ENCODE measurements at regions not wholly inside any gene's neighbourhood (a gene's known extent, or its start where the extent isn't known, plus 50 kb on each side); places are given as distances from the start of the nearest gene placed in this dataset.

GRCh38 chr18:25454730-25455129 is 102.8 kb upstream of the ZNF521 start:
- H3K27ac ChIP-seq (ENCODE audit: low read length in 2 of 2): no peak overlapping the region
- TF ChIP-seq, protein P1, sequence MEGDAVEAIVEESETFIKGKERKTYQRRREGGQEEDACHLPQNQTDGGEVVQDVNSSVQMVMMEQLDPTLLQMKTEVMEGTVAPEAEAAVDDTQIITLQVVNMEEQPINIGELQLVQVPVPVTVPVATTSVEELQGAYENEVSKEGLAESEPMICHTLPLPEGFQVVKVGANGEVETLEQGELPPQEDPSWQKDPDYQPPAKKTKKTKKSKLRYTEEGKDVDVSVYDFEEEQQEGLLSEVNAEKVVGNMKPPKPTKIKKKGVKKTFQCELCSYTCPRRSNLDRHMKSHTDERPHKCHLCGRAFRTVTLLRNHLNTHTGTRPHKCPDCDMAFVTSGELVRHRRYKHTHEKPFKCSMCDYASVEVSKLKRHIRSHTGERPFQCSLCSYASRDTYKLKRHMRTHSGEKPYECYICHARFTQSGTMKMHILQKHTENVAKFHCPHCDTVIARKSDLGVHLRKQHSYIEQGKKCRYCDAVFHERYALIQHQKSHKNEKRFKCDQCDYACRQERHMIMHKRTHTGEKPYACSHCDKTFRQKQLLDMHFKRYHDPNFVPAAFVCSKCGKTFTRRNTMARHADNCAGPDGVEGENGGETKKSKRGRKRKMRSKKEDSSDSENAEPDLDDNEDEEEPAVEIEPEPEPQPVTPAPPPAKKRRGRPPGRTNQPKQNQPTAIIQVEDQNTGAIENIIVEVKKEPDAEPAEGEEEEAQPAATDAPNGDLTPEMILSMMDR (IDR thresholded peaks at IDR 0.05): no peak
- no peak for TF ChIP-seq EZH2 (IDR thresholded peaks at IDR 0.05; ENCODE audit: borderline replicate concordance, insufficient read depth, low read depth, low read length, poor library complexity, severe bottlenecking)
- H3K4me1 ChIP-seq (ENCODE audit: control insufficient read depth in 2 of 2, insufficient read depth in 2 of 2, low read length in 2 of 2): no peaks in the 10 kb centered on the region
- no peaks in the 10 kb centered on the region for H3K36me3 ChIP-seq (replicated peaks in 1 of 2; ENCODE audit: control extremely low read depth in 1 of 2, control insufficient read depth in 1 of 2, extremely low read depth in 1 of 2, insufficient read depth in 2 of 2, low read length in 1 of 2)
- H3K27me3 ChIP-seq (replicated peaks in 1 of 4; ENCODE audit: control extremely low read depth in 1 of 4, control insufficient read depth in 3 of 4, insufficient read depth in 4 of 4, low read length in 3 of 4): no peaks in the 10 kb centered on the region
- ATAC-seq (ENCODE audit: low read depth): no peak
- Mint-ChIP-seq H3K4me1 (no peaks in the 10 kb centered on the region), H3K4me3 (no peak overlapping the region), H3K9me3 (ENCODE audit: insufficient read depth) (peaks cover 4% of the 10 kb centered on the region), H3K27ac (no peak overlapping the region), H3K27me3 (no peaks in the 10 kb centered on the region)
- H2AFZ ChIP-seq (ENCODE audit: insufficient read depth, low read depth, low read length, poor library complexity, severe bottlenecking): no peak overlapping the region
- intact Hi-C loops (cut with micrococcal nuclease): no loop called here
- ChIA-PET POLR2A (no interaction called here), CTCF (no interaction called here)
- 90% methylated on average over 2 of the region's 3 CpGs for WGBS (ENCODE audit: insufficient coverage)
- no peak overlapping the region for H3K4me3 ChIP-seq (ENCODE audit: control extremely low read depth in 1 of 5, extremely low read depth in 1 of 5, insufficient read depth in 1 of 5, low read depth in 2 of 5, low read length in 4 of 5)
- no peaks in the 10 kb centered on the region for H3K79me2 ChIP-seq (ENCODE audit: control insufficient read depth, insufficient read depth, low read length)
- H3K4me2 ChIP-seq (replicated peaks; ENCODE audit: low read depth, low read length, poor library complexity, severe bottlenecking): no peak overlapping the region
- H3K9me3 ChIP-seq (ENCODE audit: control extremely low read depth in 1 of 3, control insufficient read depth in 2 of 3, insufficient read depth in 1 of 3, low read length in 2 of 3): no peaks in the 10 kb centered on the region
- H4K20me1 ChIP-seq (ENCODE audit: control insufficient read depth, insufficient read depth, low read length, poor library complexity, severe bottlenecking): no peaks in the 10 kb centered on the region
- no peak for DNase-seq
- no peak overlapping the region for H3K9ac ChIP-seq (ENCODE audit: low read length)

GRCh38 chr18:25454270-25454659 is 102.3 kb upstream of the ZNF521 start:
- no peak for ATAC-seq (ENCODE audit: low read depth)
- DNase-seq: no peak
- Histone ChIP-seq H3K9ac (ENCODE audit: low read length) (no peak overlapping the region), H4K20me1 (ENCODE audit: control insufficient read depth, insufficient read depth, low read length, poor library complexity, severe bottlenecking) (no peaks in the 10 kb centered on the region), H3K4me1 (ENCODE audit: control insufficient read depth in 2 of 2, insufficient read depth in 2 of 2, low read length in 2 of 2) (no peaks in the 10 kb centered on the region), H2AFZ (ENCODE audit: insufficient read depth, low read depth, low read length, poor library complexity, severe bottlenecking) (no peak overlapping the region), H3K9me3 (ENCODE audit: control extremely low read depth in 1 of 3, control insufficient read depth in 2 of 3, insufficient read depth in 1 of 3, low read length in 2 of 3) (no peaks in the 10 kb centered on the region), H3K4me3 (ENCODE audit: control extremely low read depth in 1 of 5, extremely low read depth in 1 of 5, insufficient read depth in 1 of 5, low read depth in 2 of 5, low read length in 4 of 5) (no peak overlapping the region), H3K27ac (ENCODE audit: low read length in 2 of 2) (no peak overlapping the region), H3K36me3 (replicated peaks in 1 of 2; ENCODE audit: control extremely low read depth in 1 of 2, control insufficient read depth in 1 of 2, extremely low read depth in 1 of 2, insufficient read depth in 2 of 2, low read length in 1 of 2) (no peaks in the 10 kb centered on the region), H3K27me3 (replicated peaks in 1 of 4; ENCODE audit: control extremely low read depth in 1 of 4, control insufficient read depth in 3 of 4, insufficient read depth in 4 of 4, low read length in 3 of 4) (no peaks in the 10 kb centered on the region), H3K79me2 (ENCODE audit: control insufficient read depth, insufficient read depth, low read length) (no peaks in the 10 kb centered on the region), H3K4me2 (replicated peaks; ENCODE audit: low read depth, low read length, poor library complexity, severe bottlenecking) (no peak overlapping the region)
- Mint-ChIP-seq H3K9me3 (ENCODE audit: insufficient read depth) (peaks cover 4% of the 10 kb centered on the region), H3K27me3 (no peaks in the 10 kb centered on the region), H3K27ac (no peak overlapping the region), H3K4me3 (no peak overlapping the region), H3K4me1 (no peaks in the 10 kb centered on the region)
- no peak for TF ChIP-seq EZH2 (IDR thresholded peaks at IDR 0.05; ENCODE audit: borderline replicate concordance, insufficient read depth, low read depth, low read length, poor library complexity, severe bottlenecking)
- TF ChIP-seq, protein P1 (IDR thresholded peaks at IDR 0.05): no peak
- intact Hi-C loops (cut with micrococcal nuclease): no loop called here
- POLR2A ChIA-PET: no interaction called here
- WGBS (ENCODE audit: insufficient coverage): 94% methylated on average over 2 of the region's 4 CpGs
- CTCF ChIA-PET: no interaction called here

Data from B cell (primary cell).